WTC11 (cell line): ENCODE measurements at regions not wholly inside any gene's neighbourhood (a gene's known extent, or its start where the extent isn't known, plus 50 kb on each side); places are given as distances from the start of the nearest gene placed in this dataset.

Source experiments
- CREB1 ChIP-seq: sonication (generic); formaldehyde crosslinking; IDR thresholded peaks from 2 replicates; pipeline ENCODE4 v1.8.0; 2023; ENCODE audit warnings: mild to moderate bottlenecking, missing genetic modification reagents
- ESRRA ChIP-seq: sonication (generic); formaldehyde crosslinking; IDR thresholded peaks from 2 replicates; pipeline ENCODE4 v1.8.1; 2022; ENCODE audit warnings: mild to moderate bottlenecking, missing genetic modification reagents, borderline replicate concordance
- JUN ChIP-seq: sonication (generic); formaldehyde crosslinking; IDR thresholded peaks from 2 replicates; pipeline ENCODE4 v1.8.0; 2023; ENCODE audit warnings: mild to moderate bottlenecking, missing genetic modification reagents
- TP53 ChIP-seq: sonication (generic); formaldehyde crosslinking; IDR thresholded peaks from 2 replicates; pipeline ENCODE4 v1.8.1; 2023; ENCODE audit warnings: mild to moderate bottlenecking, missing genetic modification reagents
- ZNF423 ChIP-seq: fragments of 250-450 bp; sonication (Bioruptor Pico); IDR thresholded peaks from 2 replicates; pipeline ENCODE4 v2.1.2; 2022; ENCODE audit warnings: mild to moderate bottlenecking, moderate library complexity
- TF ChIP-seq, protein P1 (sequence below): fragments of 200-600 bp; IDR thresholded peaks from 2 replicates; pipeline ENCODE4 v1.8.0; 2022; ENCODE audit warnings: antibody characterized with exemption
- TF ChIP-seq, protein P2 (sequence below): sonication (generic); formaldehyde crosslinking; IDR thresholded peaks from 2 replicates; pipeline ENCODE4 v1.8.0; 2023; ENCODE audit warnings: mild to moderate bottlenecking, missing genetic modification reagents
- TF ChIP-seq, protein P3 (sequence below): sonication (generic); formaldehyde crosslinking; IDR thresholded peaks from 2 replicates; pipeline ENCODE4 v1.8.1; 2023; ENCODE audit warnings: mild to moderate bottlenecking, moderate library complexity, missing genetic modification reagents

DNA sequence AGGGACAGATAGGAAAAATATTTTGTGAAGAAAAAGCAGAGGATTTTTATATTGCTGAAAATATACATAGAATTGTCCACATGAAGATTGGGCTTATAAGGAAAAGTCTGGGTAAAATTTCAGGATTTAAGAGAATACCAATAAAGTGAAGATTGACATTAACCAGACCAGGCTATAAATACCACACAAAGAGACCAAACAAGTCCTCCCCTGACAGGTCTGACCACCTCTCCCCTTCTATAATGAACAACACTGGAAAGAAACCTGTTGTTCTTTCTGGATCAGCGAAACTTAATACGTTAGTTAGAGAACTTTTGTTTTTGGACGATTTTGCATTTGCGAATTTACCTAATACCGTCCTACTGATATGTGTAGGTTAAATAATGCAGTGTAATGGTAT is 138.3 kb downstream of the ISL1 start:
- TF ChIP-seq, protein P1, sequence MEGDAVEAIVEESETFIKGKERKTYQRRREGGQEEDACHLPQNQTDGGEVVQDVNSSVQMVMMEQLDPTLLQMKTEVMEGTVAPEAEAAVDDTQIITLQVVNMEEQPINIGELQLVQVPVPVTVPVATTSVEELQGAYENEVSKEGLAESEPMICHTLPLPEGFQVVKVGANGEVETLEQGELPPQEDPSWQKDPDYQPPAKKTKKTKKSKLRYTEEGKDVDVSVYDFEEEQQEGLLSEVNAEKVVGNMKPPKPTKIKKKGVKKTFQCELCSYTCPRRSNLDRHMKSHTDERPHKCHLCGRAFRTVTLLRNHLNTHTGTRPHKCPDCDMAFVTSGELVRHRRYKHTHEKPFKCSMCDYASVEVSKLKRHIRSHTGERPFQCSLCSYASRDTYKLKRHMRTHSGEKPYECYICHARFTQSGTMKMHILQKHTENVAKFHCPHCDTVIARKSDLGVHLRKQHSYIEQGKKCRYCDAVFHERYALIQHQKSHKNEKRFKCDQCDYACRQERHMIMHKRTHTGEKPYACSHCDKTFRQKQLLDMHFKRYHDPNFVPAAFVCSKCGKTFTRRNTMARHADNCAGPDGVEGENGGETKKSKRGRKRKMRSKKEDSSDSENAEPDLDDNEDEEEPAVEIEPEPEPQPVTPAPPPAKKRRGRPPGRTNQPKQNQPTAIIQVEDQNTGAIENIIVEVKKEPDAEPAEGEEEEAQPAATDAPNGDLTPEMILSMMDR: no peak
- no peak for TF ChIP-seq ESRRA (CRISPR knock-in tag)
- TF ChIP-seq TP53 (CRISPR knock-in tag): no peak
- TF ChIP-seq ZNF423 (CRISPR knock-in tag): no peak
- TF ChIP-seq, protein P2, sequence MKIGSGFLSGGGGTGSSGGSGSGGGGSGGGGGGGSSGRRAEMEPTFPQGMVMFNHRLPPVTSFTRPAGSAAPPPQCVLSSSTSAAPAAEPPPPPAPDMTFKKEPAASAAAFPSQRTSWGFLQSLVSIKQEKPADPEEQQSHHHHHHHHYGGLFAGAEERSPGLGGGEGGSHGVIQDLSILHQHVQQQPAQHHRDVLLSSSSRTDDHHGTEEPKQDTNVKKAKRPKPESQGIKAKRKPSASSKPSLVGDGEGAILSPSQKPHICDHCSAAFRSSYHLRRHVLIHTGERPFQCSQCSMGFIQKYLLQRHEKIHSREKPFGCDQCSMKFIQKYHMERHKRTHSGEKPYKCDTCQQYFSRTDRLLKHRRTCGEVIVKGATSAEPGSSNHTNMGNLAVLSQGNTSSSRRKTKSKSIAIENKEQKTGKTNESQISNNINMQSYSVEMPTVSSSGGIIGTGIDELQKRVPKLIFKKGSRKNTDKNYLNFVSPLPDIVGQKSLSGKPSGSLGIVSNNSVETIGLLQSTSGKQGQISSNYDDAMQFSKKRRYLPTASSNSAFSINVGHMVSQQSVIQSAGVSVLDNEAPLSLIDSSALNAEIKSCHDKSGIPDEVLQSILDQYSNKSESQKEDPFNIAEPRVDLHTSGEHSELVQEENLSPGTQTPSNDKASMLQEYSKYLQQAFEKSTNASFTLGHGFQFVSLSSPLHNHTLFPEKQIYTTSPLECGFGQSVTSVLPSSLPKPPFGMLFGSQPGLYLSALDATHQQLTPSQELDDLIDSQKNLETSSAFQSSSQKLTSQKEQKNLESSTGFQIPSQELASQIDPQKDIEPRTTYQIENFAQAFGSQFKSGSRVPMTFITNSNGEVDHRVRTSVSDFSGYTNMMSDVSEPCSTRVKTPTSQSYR (CRISPR knock-in tag): no peak
- no peak for TF ChIP-seq JUN (CRISPR knock-in tag)
- TF ChIP-seq, protein P3, sequence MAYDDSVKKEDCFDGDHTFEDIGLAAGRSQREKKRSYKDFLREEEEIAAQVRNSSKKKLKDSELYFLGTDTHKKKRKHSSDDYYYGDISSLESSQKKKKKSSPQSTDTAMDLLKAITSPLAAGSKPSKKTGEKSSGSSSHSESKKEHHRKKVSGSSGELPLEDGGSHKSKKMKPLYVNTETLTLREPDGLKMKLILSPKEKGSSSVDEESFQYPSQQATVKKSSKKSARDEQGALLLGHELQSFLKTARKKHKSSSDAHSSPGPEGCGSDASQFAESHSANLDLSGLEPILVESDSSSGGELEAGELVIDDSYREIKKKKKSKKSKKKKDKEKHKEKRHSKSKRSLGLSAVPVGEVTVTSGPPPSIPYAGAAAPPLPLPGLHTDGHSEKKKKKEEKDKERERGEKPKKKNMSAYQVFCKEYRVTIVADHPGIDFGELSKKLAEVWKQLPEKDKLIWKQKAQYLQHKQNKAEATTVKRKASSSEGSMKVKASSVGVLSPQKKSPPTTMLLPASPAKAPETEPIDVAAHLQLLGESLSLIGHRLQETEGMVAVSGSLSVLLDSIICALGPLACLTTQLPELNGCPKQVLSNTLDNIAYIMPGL: no peak
- no peak for TF ChIP-seq CREB1 (CRISPR knock-in tag)
